ENCODE measurements at regions not wholly inside any gene's neighbourhood (a gene's known extent, or its start where the extent isn't known, plus 50 kb on each side); places are given as distances from the start of the nearest gene placed in this dataset.

GRCh38 chr13:109384491-109385241 is 401.7 kb downstream of the IRS2 start:
- no peak for TF ChIP-seq POLR2A (IDR thresholded peaks at IDR 0.05)
- TF ChIP-seq, protein P1, sequence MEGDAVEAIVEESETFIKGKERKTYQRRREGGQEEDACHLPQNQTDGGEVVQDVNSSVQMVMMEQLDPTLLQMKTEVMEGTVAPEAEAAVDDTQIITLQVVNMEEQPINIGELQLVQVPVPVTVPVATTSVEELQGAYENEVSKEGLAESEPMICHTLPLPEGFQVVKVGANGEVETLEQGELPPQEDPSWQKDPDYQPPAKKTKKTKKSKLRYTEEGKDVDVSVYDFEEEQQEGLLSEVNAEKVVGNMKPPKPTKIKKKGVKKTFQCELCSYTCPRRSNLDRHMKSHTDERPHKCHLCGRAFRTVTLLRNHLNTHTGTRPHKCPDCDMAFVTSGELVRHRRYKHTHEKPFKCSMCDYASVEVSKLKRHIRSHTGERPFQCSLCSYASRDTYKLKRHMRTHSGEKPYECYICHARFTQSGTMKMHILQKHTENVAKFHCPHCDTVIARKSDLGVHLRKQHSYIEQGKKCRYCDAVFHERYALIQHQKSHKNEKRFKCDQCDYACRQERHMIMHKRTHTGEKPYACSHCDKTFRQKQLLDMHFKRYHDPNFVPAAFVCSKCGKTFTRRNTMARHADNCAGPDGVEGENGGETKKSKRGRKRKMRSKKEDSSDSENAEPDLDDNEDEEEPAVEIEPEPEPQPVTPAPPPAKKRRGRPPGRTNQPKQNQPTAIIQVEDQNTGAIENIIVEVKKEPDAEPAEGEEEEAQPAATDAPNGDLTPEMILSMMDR (IDR thresholded peaks at IDR 0.05) = no peak
- 85 to 87% methylated on average over 7 of the region's 7 CpGs for WGBS, 2 donors
- Histone ChIP-seq H3K4me1 (no peaks in the 10 kb centered on the region), H3K27ac (no peak overlapping the region), H3K4me3 (no peak overlapping the region), H3K36me3 (ENCODE audit: low read depth, missing control alignments) (no peaks in the 10 kb centered on the region), H3K27me3 (no peaks in the 10 kb centered on the region), H3K9me3 (no peaks in the 10 kb centered on the region)
- DNase-seq = no peak
- intact Hi-C loops (cut with DNase I; ENCODE audit: low total_unique reads) = no loop called here

- H3K4me1 ChIP-seq = no peaks in the 10 kb centered on the region
- no peaks in the 10 kb centered on the region for H3K27me3 ChIP-seq
- WGBS, 2 donors = 85 to 89% methylated on average over 1 of the region's 1 CpG
- TF ChIP-seq, protein P1 (IDR thresholded peaks at IDR 0.05) = no peak
- no peak for TF ChIP-seq POLR2A (IDR thresholded peaks at IDR 0.05)
- no peak for DNase-seq
- no peaks in the 10 kb centered on the region for H3K9me3 ChIP-seq
- no peak overlapping the region for H3K27ac ChIP-seq
- no peaks in the 10 kb centered on the region for H3K36me3 ChIP-seq (ENCODE audit: low read depth, missing control alignments)
- intact Hi-C loops (cut with DNase I; ENCODE audit: low total_unique reads) = no loop called here
- H3K4me3 ChIP-seq = no peak overlapping the region
Observed at GRCh38 chr13:109383683-109384082, 402.7 kb downstream of the IRS2 start.

GRCh38 chr13:109381546-109382180 is 404.7 kb downstream of the IRS2 start:
- H3K27me3 ChIP-seq = no peaks in the 10 kb centered on the region
- H3K9me3 ChIP-seq = no peaks in the 10 kb centered on the region
- no peaks in the 10 kb centered on the region for H3K36me3 ChIP-seq (ENCODE audit: low read depth, missing control alignments)
- 55% methylated on average over 5 of the region's 5 CpGs for WGBS, 2 donors
- no peak overlapping the region for H3K27ac ChIP-seq
- intact Hi-C loops (cut with DNase I; ENCODE audit: low total_unique reads) = no loop called here
- no peak overlapping the region for H3K4me3 ChIP-seq
- no peak for TF ChIP-seq POLR2A (IDR thresholded peaks at IDR 0.05)
- TF ChIP-seq, protein P1 (IDR thresholded peaks at IDR 0.05) = no peak
- DNase-seq = no peak
- no peaks in the 10 kb centered on the region for H3K4me1 ChIP-seq

DNA sequence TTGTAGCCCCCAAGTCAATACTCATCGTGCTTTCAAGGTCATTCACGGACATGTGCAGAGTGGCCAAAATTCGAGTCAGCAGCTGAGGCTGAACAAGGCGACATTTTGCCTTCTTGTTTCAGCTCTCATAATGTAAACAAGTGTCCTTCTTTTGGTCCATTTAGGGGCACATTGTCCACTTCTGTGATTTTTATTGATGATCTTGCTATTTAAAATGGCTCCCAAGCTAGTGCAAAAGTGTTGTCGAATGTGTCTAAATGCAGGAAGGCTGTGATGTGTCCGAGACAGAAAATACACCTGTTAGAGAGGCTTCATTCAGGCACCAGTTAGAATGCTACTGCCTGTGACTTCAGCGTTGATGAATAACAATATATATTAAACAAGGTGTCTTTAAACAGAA is 405.9 kb downstream of the IRS2 start:
- H3K4me3 ChIP-seq = no peak overlapping the region
- H3K4me1 ChIP-seq = no peaks in the 10 kb centered on the region
- H3K36me3 ChIP-seq (ENCODE audit: low read depth, missing control alignments) = no peaks in the 10 kb centered on the region
- H3K27ac ChIP-seq = no peak overlapping the region
- intact Hi-C loops (cut with DNase I; ENCODE audit: low total_unique reads) = no loop called here
- DNase-seq = no peak
- no peaks in the 10 kb centered on the region for H3K9me3 ChIP-seq
- H3K27me3 ChIP-seq = no peaks in the 10 kb centered on the region
- no peak for TF ChIP-seq POLR2A (IDR thresholded peaks at IDR 0.05)
- TF ChIP-seq, protein P1 (IDR thresholded peaks at IDR 0.05) = no peak
- 78 to 80% methylated on average over 7 of the region's 7 CpGs for WGBS, 2 donors
